ENCODE measurements at regions not wholly inside any gene's neighbourhood (a gene's known extent, or its start where the extent isn't known, plus 50 kb on each side); places are given as distances from the start of the nearest gene placed in this dataset.

GRCh38 chr1:14451217-14451616 lies 147.3 kb upstream of the KAZN start:
- Mint-ChIP-seq H3K4me3 (no peak overlapping the region), H3K9me3 (no peaks in the 10 kb centered on the region), H3K36me3 (ENCODE audit: low read depth) (no peaks in the 10 kb centered on the region), H3K4me1 (no peaks in the 10 kb centered on the region), H3K27me3 (ENCODE audit: low read depth) (no peaks in the 10 kb centered on the region), H3K27ac (ENCODE audit: unreplicated experiment) (no peak overlapping the region)
- TF ChIP-seq CTCF (conservative IDR thresholded peaks at IDR 0.05): no peak
- DNase-seq (ENCODE audit: low read depth, low spot score): no peak

GRCh38 chr1:14452551-14452950 lies 145.9 kb upstream of the KAZN start:
- Mint-ChIP-seq H3K9me3 (no peaks in the 10 kb centered on the region), H3K27ac (ENCODE audit: unreplicated experiment) (no peak overlapping the region), H3K27me3 (ENCODE audit: low read depth) (no peaks in the 10 kb centered on the region), H3K36me3 (ENCODE audit: low read depth) (no peaks in the 10 kb centered on the region), H3K4me1 (no peaks in the 10 kb centered on the region), H3K4me3 (no peak overlapping the region)
- TF ChIP-seq CTCF (conservative IDR thresholded peaks at IDR 0.05): no peak
- DNase-seq (ENCODE audit: low read depth, low spot score): no peak

GRCh38 chr1:14460173-14460572 lies 138.3 kb upstream of the KAZN start:
- DNase-seq (ENCODE audit: low read depth, low spot score): no peak
- TF ChIP-seq CTCF (conservative IDR thresholded peaks at IDR 0.05): no peak
- Mint-ChIP-seq H3K9me3 (no peaks in the 10 kb centered on the region), H3K27me3 (ENCODE audit: low read depth) (no peaks in the 10 kb centered on the region), H3K36me3 (ENCODE audit: low read depth) (no peaks in the 10 kb centered on the region), H3K4me1 (no peaks in the 10 kb centered on the region), H3K27ac (ENCODE audit: unreplicated experiment) (no peak overlapping the region), H3K4me3 (no peak overlapping the region)

- TF ChIP-seq CTCF (conservative IDR thresholded peaks at IDR 0.05): no peak
- H3K36me3 Mint-ChIP-seq (ENCODE audit: low read depth): no peaks in the 10 kb centered on the region
- H3K9me3 Mint-ChIP-seq: no peaks in the 10 kb centered on the region
- no peaks in the 10 kb centered on the region for H3K27me3 Mint-ChIP-seq (ENCODE audit: low read depth)
- DNase-seq (ENCODE audit: low read depth, low spot score): no peak
- H3K4me1 Mint-ChIP-seq: no peaks in the 10 kb centered on the region
- H3K27ac Mint-ChIP-seq (ENCODE audit: unreplicated experiment): no peak overlapping the region
- H3K4me3 Mint-ChIP-seq: no peak overlapping the region
Measured at GRCh38 chr1:14462851-14463250, 135.6 kb upstream of the KAZN start.

GRCh38 chr1:14466006-14466405 lies 132.5 kb upstream of the KAZN start:
- H3K9me3 Mint-ChIP-seq: no peaks in the 10 kb centered on the region
- no peak for TF ChIP-seq CTCF (conservative IDR thresholded peaks at IDR 0.05)
- no peaks in the 10 kb centered on the region for H3K4me1 Mint-ChIP-seq
- H3K4me3 Mint-ChIP-seq: no peak overlapping the region
- no peaks in the 10 kb centered on the region for H3K36me3 Mint-ChIP-seq (ENCODE audit: low read depth)
- DNase-seq (ENCODE audit: low read depth, low spot score): no peak
- no peak overlapping the region for H3K27ac Mint-ChIP-seq (ENCODE audit: unreplicated experiment)
- no peaks in the 10 kb centered on the region for H3K27me3 Mint-ChIP-seq (ENCODE audit: low read depth)

GRCh38 chr1:14467112-14467511 lies 131.4 kb upstream of the KAZN start:
- no peak overlapping the region for H3K4me3 Mint-ChIP-seq
- no peaks in the 10 kb centered on the region for H3K36me3 Mint-ChIP-seq (ENCODE audit: low read depth)
- no peak for DNase-seq (ENCODE audit: low read depth, low spot score)

More at GRCh38 chr1:14467112-14467511, 131.4 kb upstream of the KAZN start:
- no peak for TF ChIP-seq CTCF (conservative IDR thresholded peaks at IDR 0.05)
- Mint-ChIP-seq H3K9me3 (no peaks in the 10 kb centered on the region), H3K27ac (ENCODE audit: unreplicated experiment) (no peak overlapping the region), H3K4me1 (no peaks in the 10 kb centered on the region), H3K27me3 (ENCODE audit: low read depth) (no peaks in the 10 kb centered on the region)
